Right cardiac atrium (tissue), 5 donors: ENCODE measurements at regions not wholly inside any gene's neighbourhood (a gene's known extent, or its start where the extent isn't known, plus 50 kb on each side); places are given as distances from the start of the nearest gene placed in this dataset.

Experiments used
- ATAC-seq, 2 donors: fragments of 200-7000 bp; cut with Tn5 transposase; one replicate each; pipeline versions ENCODE4 v1.8.0 to v1.9.1; 2020; ENCODE audit warnings: moderate library complexity in 2 of 2, mild to moderate bottlenecking in 1 of 2
- DNase-seq, 3 donors: peaks; one replicate each; pipeline ENCODE4 v3.0.0-alpha.2; 2020
- H3K27ac ChIP-seq: one replicate; pipeline ENCODE4 v1.5.1; 2013; ENCODE audit warnings: mild to moderate bottlenecking, low read length, control low read depth, moderate library complexity
- H3K27me3 ChIP-seq: one replicate; pipeline ENCODE4 v1.6.1; 2013; ENCODE audit not compliant: control insufficient read depth, insufficient read depth
- H3K4me1 ChIP-seq: one replicate; pipeline ENCODE4 v1.6.1; 2013; ENCODE audit warnings: low read length; ENCODE audit not compliant: control insufficient read depth, insufficient read depth
- H3K4me3 ChIP-seq: one replicate; pipeline ENCODE4 v1.5.1; 2013; ENCODE audit warnings: low read length, control low read depth
- H3K9me3 ChIP-seq: one replicate; pipeline ENCODE4 v1.6.1; 2013; ENCODE audit warnings: low read length; ENCODE audit not compliant: control insufficient read depth
- WGBS: extraction: QIAGEN DNeasy Blood & Tissue Kit; methylation state at CpG from one replicate; pipeline ENCODE4 v1.1.7; 2013; 5-methylcytosine and 5-hydroxymethylcytosine counted together
- intact Hi-C, 4 donors: fragments of 100-400 bp; cut with DNase I; formaldehyde crosslinking; loops; one replicate each; pipeline versions ENCODE4 v1.11.0 to v1.14.0; 2022 to 2023
- donor health status: healthy with polysubstance abuse.
- donor health status: DM: no; HTN: yes; CAD: no.
- donor health status: DM: no; HTN: no; CAD: no.
- donor health status: DM: no; HTN: yes; CAD: no; lungs with severe emphysema.
- donor health status: DM: yes; HTN: yes; CAD: no.

DNA sequence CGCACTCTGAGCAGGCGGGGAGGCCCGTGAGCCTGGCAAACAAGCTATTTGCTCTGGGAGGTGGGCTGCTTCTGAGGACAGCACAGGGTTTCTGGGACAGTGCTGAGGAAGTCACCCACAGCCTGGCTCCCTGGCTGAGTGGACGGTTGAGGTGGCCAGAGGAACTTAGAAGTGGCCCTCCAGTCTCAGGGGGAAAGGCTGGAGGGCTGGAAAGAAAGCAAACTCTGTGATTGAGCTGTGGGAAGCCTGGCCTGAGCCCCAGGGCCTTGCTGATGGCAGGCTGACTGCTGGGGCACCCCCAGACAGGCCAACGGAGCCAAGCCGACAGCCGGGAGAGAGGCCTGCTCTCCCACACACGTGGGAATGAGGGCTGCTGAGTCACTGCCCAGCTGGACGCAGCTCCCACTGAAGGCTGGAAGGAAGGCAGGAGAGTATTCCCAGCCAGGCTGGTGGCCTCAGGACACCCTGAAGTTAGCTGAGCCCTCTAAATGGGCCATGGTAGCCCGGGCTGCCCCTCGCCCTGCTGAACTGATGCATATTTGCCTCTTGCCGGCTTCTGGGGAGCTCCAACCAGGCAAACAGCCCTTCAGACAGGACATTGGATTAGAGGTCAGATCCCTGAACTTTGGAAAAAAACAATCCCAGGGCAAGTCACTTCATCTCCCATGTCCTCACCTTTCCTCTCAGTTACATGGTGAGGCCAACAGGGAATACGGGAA, 98.0 kb upstream of the TLE3 start:
- peak; percentile 90 to 95 (median 94) for DNase-seq
- 43% methylated on average over 13 of the region's 13 CpGs for WGBS
- H3K27ac ChIP-seq, result no peak overlapping the region
- ATAC-seq, result peak; percentile 94 to 95
- no peaks in the 10 kb centered on the region for H3K27me3 ChIP-seq
- peaks cover 8% of the 10 kb centered on the region for H3K4me1 ChIP-seq
- intact Hi-C loops, result no loop called here
- H3K4me3 ChIP-seq, result no peak overlapping the region
- no peaks in the 10 kb centered on the region for H3K9me3 ChIP-seq

DNA sequence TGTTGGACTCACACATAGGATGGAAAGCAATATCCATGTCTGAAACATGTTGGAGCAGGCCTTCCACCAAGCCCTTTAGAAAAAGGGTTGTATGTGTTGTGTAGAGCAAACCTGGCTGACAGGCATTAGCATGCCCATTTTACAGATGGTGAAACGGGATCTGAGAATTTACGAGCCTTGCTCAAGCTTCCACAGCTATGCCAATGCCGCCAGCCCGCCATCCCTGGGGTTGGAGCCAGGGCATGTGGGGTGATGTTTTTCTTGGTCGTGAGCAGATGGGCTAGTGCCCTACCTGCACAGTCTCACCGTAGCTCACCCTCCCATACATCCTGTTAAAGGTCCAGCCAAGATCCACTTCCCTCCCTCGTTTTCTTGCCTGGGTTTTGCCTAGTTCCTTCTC, 97.5 kb upstream of the TLE3 start:
- DNase-seq (no peak), ATAC-seq (no peak)
- Histone ChIP-seq H3K9me3 (no peaks in the 10 kb centered on the region), H3K27me3 (no peaks in the 10 kb centered on the region), H3K27ac (no peak overlapping the region), H3K4me3 (no peak overlapping the region), H3K4me1 (peaks cover 8% of the 10 kb centered on the region)
- WGBS, result 73% methylated on average over 7 of the region's 7 CpGs
- intact Hi-C loops, result no loop called here

DNA sequence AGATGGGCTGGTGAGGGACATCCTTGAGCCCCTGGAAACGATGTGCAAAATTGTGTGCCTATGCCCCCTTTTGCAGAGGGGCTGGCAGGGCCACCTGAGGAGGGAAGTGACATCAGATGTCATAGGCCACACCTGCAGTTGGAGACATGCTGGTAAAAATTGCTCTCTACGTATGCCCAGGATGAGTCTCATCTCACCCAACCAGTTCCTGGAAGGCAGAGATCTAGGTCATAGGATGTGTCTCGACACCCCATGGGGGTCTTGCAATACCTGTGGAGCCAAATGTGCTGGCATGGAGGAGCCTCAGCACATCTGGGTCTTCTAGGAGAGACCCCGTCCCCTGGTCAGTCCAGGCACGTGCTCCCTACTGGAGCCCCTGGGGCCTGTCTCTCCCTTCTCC, 96.5 kb upstream of the TLE3 start:
- intact Hi-C loops, result no loop called here
- H3K4me1 ChIP-seq, result peaks cover 8% of the 10 kb centered on the region
- WGBS, result 96% methylated on average over 5 of the region's 5 CpGs
- H3K9me3 ChIP-seq, result no peaks in the 10 kb centered on the region
- H3K4me3 ChIP-seq, result no peak overlapping the region
- ATAC-seq (no peak), DNase-seq (no peak)
- H3K27ac ChIP-seq, result no peak overlapping the region
- H3K27me3 ChIP-seq, result no peaks in the 10 kb centered on the region

DNA sequence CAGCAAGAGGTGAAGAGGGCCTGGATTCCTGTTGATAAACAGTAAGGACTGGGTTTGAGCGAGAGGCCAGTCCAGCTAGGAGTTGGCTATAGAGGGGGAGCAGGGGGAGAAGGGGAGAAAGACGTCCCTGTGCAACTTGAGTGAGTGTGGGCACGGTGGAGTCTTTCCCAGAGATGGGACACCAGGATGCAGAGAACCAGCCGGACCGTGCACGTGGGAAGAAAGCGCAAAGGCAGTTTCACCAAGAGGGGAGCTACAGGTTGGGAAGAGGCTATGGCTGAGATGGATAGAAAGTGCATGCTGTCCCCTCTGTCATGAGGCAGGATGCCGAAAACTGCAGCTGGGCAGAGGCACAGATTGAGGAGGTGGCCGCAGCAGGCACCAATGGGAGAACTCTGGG, 96.0 kb upstream of the TLE3 start:
- H3K27ac ChIP-seq, result no peak overlapping the region
- H3K9me3 ChIP-seq, result no peaks in the 10 kb centered on the region
- intact Hi-C loops, result no loop called here
- H3K4me1 ChIP-seq, result peaks cover 8% of the 10 kb centered on the region
- no peak overlapping the region for H3K4me3 ChIP-seq
- no peaks in the 10 kb centered on the region for H3K27me3 ChIP-seq
- WGBS, result 89% methylated on average over 9 of the region's 9 CpGs
- no peak for ATAC-seq
- DNase-seq, result no peak

DNA sequence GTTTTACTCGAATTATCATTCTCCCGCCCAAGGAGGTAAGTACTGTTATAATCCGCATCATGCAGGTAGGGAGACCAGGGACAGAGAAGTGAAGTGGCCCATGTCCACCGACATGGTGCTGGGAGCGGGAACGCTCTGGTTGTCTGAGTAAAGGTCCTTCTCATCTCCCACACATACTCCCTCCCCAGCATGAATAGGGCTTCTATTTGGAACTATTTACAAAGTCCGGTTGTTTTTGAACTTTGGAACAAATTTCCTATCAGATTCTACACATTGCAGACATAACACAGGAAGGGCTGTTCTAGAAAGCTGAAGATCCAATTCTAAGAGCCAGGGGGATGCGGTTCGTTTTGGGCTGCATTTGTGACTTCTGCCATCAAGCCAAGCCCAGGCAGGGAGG, 94.8 kb upstream of the TLE3 start:
- intact Hi-C loops, result no loop called here
- Histone ChIP-seq H3K27ac (no peak overlapping the region), H3K27me3 (no peaks in the 10 kb centered on the region), H3K9me3 (no peaks in the 10 kb centered on the region), H3K4me1 (peaks cover 8% of the 10 kb centered on the region), H3K4me3 (no peak overlapping the region)
- DNase-seq, result no peak
- 82% methylated on average over 9 of the region's 9 CpGs for WGBS
- no peak for ATAC-seq

DNA sequence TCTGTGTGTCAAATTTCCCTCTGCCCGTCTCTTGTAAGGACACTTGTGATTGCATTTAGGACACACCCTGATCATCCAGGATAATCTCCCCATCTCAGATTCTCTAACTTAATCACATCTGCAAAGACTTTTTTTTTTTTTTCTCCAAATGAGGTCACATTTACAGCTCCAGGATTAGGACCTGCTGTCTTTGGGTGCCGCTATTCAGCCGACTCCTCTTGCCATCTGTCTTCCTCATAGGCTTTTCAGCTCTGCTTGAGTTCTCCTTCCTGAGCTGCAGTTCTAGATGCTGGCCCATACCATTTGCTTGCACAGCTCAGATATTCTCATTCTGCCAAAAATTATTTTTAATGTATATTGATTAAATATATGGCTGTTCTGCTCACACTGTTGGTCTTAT, 94.3 kb upstream of the TLE3 start:
- Histone ChIP-seq H3K27me3 (no peaks in the 10 kb centered on the region), H3K4me1 (peaks cover 8% of the 10 kb centered on the region), H3K4me3 (no peak overlapping the region), H3K9me3 (no peaks in the 10 kb centered on the region), H3K27ac (no peak overlapping the region)
- DNase-seq (no peak), ATAC-seq (no peak)
- intact Hi-C loops, result no loop called here
- over 99% methylated on average over 3 of the region's 3 CpGs for WGBS

DNA sequence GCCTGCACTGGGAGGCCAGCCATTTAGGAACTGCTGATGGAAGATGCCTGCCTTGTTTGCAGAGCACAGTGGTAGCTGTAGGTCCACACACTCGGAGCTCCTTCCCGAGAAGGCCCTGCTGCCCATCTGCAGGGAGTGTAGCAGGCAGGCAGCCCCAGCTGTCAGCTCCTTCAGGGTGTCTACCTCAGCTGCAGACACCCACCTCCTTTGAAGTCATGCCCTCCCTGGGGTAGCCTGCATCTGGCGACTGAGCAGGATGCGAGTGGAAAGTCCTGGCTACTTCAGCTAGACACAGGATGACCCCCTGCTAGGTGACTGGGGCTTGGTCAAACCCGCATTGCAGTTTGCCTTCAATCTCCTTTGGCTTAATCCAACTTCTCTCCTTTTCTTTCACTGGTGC, 93.2 kb upstream of the TLE3 start:
- H3K4me3 ChIP-seq, result no peak overlapping the region
- ATAC-seq (no peak), DNase-seq (no peak)
- no peaks in the 10 kb centered on the region for H3K9me3 ChIP-seq
- H3K27ac ChIP-seq, result no peak overlapping the region
- WGBS, result 89% methylated on average over 5 of the region's 5 CpGs
- intact Hi-C loops, result no loop called here
- H3K4me1 ChIP-seq, result peaks cover under 1% of the 10 kb centered on the region
- H3K27me3 ChIP-seq, result no peaks in the 10 kb centered on the region

DNA sequence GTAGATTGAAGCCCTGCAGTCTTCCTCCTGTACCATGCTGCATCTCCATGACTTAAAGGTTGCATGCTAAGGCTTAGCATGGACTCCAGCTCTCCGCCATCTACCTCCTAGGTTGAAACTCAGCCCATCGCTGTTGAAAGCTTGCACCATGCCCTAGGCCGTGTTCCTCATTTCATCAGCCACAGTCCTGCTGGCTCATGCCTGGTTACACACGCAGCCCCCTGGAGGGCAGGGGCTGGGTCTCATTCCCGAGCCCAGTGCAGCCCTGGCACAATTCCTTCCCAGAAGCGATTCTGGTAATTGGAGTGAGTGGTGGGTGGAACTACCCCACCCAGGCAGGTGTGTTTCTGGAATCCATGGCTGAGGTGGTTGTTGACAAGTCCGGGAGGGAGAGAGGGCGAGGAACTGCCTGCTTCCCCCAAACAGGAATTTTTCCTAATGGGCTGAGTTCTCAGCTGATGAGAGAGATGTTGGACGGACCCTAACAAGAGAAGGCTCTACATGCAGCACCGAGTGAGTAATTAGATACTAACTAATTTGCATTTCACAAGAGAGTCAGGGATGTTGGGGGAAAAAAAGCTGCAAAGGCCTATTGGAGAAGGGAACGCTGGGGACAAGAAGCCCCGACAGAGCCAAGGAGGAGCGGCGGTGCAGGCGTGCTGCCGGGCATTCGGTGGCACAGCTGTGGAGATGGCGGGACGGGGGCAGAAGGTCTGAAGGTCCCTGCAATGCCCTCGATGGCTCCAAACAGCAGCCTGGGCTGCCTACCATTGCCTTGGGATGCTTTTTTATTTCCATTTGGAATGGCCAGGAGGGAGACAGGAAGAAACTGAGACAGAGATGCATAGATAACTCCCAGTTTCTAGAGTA, 92.3 kb upstream of the TLE3 start:
- intact Hi-C loops, result no loop called here

DNA sequence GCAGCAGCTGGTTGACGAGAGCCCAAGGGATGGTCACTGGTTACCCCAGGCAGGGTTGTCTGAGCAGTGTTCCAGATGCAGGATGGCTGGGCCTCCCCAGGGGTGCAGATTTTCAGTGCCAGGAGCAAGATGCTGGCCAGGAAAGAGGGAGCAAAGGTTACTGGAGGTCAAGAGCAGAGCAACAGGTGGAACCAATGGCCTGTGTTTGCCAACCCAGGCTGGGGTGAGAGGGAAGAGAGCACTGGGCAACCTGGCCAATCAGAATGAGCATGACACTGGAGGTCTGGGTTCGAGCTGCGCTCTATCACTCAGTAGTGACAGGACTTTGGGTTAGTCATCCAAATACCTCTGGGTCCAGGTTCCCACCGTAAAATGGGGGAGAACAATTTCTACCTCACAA, 90.6 kb upstream of the TLE3 start:
- Histone ChIP-seq H3K9me3 (no peaks in the 10 kb centered on the region), H3K27ac (no peak overlapping the region), H3K4me3 (no peak overlapping the region), H3K27me3 (no peaks in the 10 kb centered on the region), H3K4me1 (no peaks in the 10 kb centered on the region)
- 98% methylated on average over 4 of the region's 4 CpGs for WGBS
- ATAC-seq (no peak), DNase-seq (no peak)
- intact Hi-C loops, result no loop called here

More for the DNA sequence above, 92.3 kb upstream of the TLE3 start:
- Histone ChIP-seq H3K27me3 (no peaks in the 10 kb centered on the region), H3K4me3 (no peak overlapping the region), H3K9me3 (no peaks in the 10 kb centered on the region), H3K27ac (no peak overlapping the region), H3K4me1 (no peaks in the 10 kb centered on the region)
- no peak for DNase-seq
- ATAC-seq, result no peak
- WGBS, result 93% methylated on average over 20 of the region's 20 CpGs

DNA sequence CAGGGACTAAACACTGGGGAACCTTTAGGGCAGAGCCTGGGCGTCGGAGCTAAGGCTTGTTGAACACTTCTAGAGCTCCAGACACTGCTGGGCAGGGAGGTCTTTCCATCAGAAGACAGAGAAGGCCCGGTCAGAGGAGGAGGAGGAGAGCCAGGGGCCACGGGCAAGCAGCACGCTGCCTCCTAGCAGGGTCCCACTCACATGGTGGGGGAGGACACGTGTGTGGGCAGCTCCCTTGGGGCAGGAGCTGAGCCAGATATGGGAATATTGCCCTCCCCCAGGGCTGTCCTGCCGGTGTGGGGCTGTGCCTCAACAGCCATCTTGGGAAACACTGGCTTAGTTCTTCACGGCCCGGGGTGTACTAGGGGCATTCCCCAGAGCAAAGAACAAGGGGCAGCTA, 89.6 kb upstream of the TLE3 start:
- no peak overlapping the region for H3K27ac ChIP-seq
- no peak for DNase-seq
- H3K27me3 ChIP-seq, result no peaks in the 10 kb centered on the region
- 86% methylated on average over 9 of the region's 9 CpGs for WGBS
- no peaks in the 10 kb centered on the region for H3K4me1 ChIP-seq
- no peaks in the 10 kb centered on the region for H3K9me3 ChIP-seq
- intact Hi-C loops, result no loop called here
- H3K4me3 ChIP-seq, result no peak overlapping the region
- ATAC-seq, result no peak

DNA sequence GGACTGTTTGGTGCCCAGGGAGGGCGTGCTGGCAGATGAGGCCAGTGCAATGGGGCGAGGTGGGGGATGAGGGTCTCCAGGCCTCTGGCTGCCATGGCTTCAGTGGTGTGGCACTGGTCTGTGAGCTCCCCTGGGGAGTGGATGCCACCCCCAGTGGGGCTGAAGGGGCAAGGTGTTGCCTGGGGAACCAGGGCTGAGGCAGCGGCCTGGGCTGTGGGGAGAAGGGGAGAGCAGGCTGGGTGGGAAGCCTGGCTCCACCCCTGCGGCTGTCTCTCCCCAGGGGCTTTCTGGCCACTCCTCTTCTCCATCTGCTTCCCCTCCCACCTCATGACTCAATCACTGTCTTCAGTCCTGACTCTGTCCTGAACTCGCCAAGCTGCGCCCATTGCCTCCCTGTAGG, 88.4 kb upstream of the TLE3 start:
- DNase-seq (no peak), ATAC-seq (peak in 1 of 2 donors; percentile 20)
- H3K27me3 ChIP-seq, result no peaks in the 10 kb centered on the region
- intact Hi-C loops, result no loop called here
- WGBS, result 89% methylated on average over 6 of the region's 6 CpGs
- H3K4me1 ChIP-seq, result no peaks in the 10 kb centered on the region
- no peak overlapping the region for H3K4me3 ChIP-seq
- H3K9me3 ChIP-seq, result no peaks in the 10 kb centered on the region
- no peak overlapping the region for H3K27ac ChIP-seq
